GM23338 (cell line): ENCODE measurements at regions not wholly inside any gene's neighbourhood (a gene's known extent, or its start where the extent isn't known, plus 50 kb on each side); places are given as distances from the start of the nearest gene placed in this dataset.

Experiments used
- ATAC-seq: fragments of 200-7000 bp; cut with Tn5 transposase; 3 replicates; pipeline ENCODE4 v1.9.1; 2020
- DNase-seq: peaks from one replicate; pipeline ENCODE4 v3.0.0-alpha.2; 2015; ENCODE audit warnings: low spot score
- H2AFZ ChIP-seq: fragments of 200-600 bp; sonication (generic); 2 replicates; pipeline ENCODE4 v1.8.0; 2016; ENCODE audit warnings: antibody characterized with exemption, mild to moderate bottlenecking, moderate library complexity
- H3F3A ChIP-seq: fragments of 200-600 bp; sonication (generic); replicated peaks from 2 replicates; pipeline ENCODE4 v1.8.0; 2017; ENCODE audit warnings: antibody characterized with exemption, mixed run types, low read depth
- H3K27ac ChIP-seq: fragments of 200-600 bp; sonication (generic); 2 replicates; pipeline ENCODE4 v1.6.1; 2016; ENCODE audit warnings: low read depth
- H3K27me3 ChIP-seq: fragments of 200-600 bp; sonication (generic); 2 replicates; pipeline ENCODE4 v1.8.0; 2016; ENCODE audit warnings: mild to moderate bottlenecking, mixed run types, moderate library complexity; ENCODE audit not compliant: insufficient read depth
- H3K36me3 ChIP-seq: fragments of 200-600 bp; sonication (generic); 2 replicates; pipeline ENCODE4 v1.8.0; 2016; ENCODE audit warnings: mild to moderate bottlenecking; ENCODE audit not compliant: insufficient read depth
- H3K4me1 ChIP-seq: fragments of 200-600 bp; sonication (generic); 2 replicates; pipeline ENCODE4 v1.8.0; 2016; ENCODE audit warnings: mild to moderate bottlenecking, moderate library complexity; ENCODE audit not compliant: insufficient read depth
- H3K4me2 ChIP-seq: fragments of 200-600 bp; sonication (generic); 2 replicates; pipeline ENCODE4 v1.7.1; 2017; ENCODE audit warnings: mixed run types
- H3K4me3 ChIP-seq: fragments of 200-600 bp; sonication (generic); 2 replicates; pipeline ENCODE4 v1.6.1; 2016; ENCODE audit warnings: mixed run types
- H3K79me2 ChIP-seq: fragments of 200-600 bp; sonication (generic); replicated peaks from 2 replicates; pipeline ENCODE4 v1.8.0; 2017; ENCODE audit warnings: mild to moderate bottlenecking; ENCODE audit not compliant: insufficient read depth
- H3K9me2 ChIP-seq: fragments of 200-600 bp; sonication (generic); 2 replicates; pipeline ENCODE4 v1.8.0; 2017; ENCODE audit not compliant: insufficient read depth
- H4K20me1 ChIP-seq: fragments of 200-600 bp; sonication (generic); replicated peaks from 2 replicates; pipeline ENCODE4 v1.8.0; 2017; ENCODE audit warnings: mild to moderate bottlenecking; ENCODE audit not compliant: insufficient read depth
- H3K27ac Mint-ChIP-seq: 2 replicates; pipeline ENCODE4 v1.8.0; 2020; ENCODE audit warnings: inconsistent platforms, mild to moderate bottlenecking, moderate library complexity, mixed read lengths
- H3K27me3 Mint-ChIP-seq: 3 replicates; pipeline ENCODE4 v1.8.0; 2022; ENCODE audit warnings: low read depth, mild to moderate bottlenecking, moderate library complexity, mixed read lengths, inconsistent platforms; ENCODE audit not compliant: insufficient read depth, poor library complexity
- H3K36me3 Mint-ChIP-seq: 3 replicates; pipeline ENCODE4 v1.8.0; 2021; ENCODE audit warnings: low read depth, mild to moderate bottlenecking, inconsistent platforms, moderate library complexity, mixed read lengths
- H3K4me1 Mint-ChIP-seq: 3 replicates; pipeline ENCODE4 v1.8.0; 2020; ENCODE audit warnings: mild to moderate bottlenecking, inconsistent platforms, mixed read lengths
- H3K4me3 Mint-ChIP-seq: 3 replicates; pipeline ENCODE4 v1.8.0; 2021; ENCODE audit warnings: moderate library complexity, mild to moderate bottlenecking, inconsistent platforms, mixed read lengths
- H3K9me3 Mint-ChIP-seq: 3 replicates; pipeline ENCODE4 v1.8.0; 2020; ENCODE audit warnings: moderate library complexity, mild to moderate bottlenecking, inconsistent platforms, mixed read lengths
- CREB1 ChIP-seq: fragments of 250-450 bp; sonication (Bioruptor Pico); IDR thresholded peaks from 2 replicates; pipeline ENCODE4 v1.5.0; 2020; ENCODE audit warnings: low read depth, mild to moderate bottlenecking, moderate library complexity
- EZH2phosphoT487 ChIP-seq: fragments of 200-600 bp; sonication (generic); IDR thresholded peaks from one replicate; pipeline ENCODE4 v1.8.1; 2018; ENCODE audit warnings: antibody characterized with exemption; ENCODE audit not compliant: unreplicated experiment
- JUNB ChIP-seq: IDR thresholded peaks from one replicate; pipeline ENCODE4 v1.6.1; 2016; ENCODE audit warnings: antibody characterized with exemption; ENCODE audit not compliant: unreplicated experiment
- NANOG ChIP-seq: IDR thresholded peaks from 2 replicates; pipeline ENCODE4 v1.6.1; 2016; ENCODE audit warnings: antibody characterized with exemption, borderline replicate concordance
- POLR2AphosphoS5 ChIP-seq: IDR thresholded peaks from 2 replicates; pipeline ENCODE4 v1.6.1; 2016; ENCODE audit warnings: antibody characterized with exemption, low read depth
- ZNF114 ChIP-seq: fragments of 250-450 bp; sonication (Bioruptor Pico); IDR thresholded peaks from 2 replicates; pipeline ENCODE4 v1.5.0; 2020; ENCODE audit warnings: mild to moderate bottlenecking, moderate library complexity
- ZNF331 ChIP-seq: fragments of 250-450 bp; sonication (Bioruptor Pico); IDR thresholded peaks from 2 replicates; pipeline ENCODE4 v1.5.0; 2020; ENCODE audit warnings: low read depth, mild to moderate bottlenecking, moderate library complexity
- TF ChIP-seq, protein P1 (sequence below): IDR thresholded peaks from 2 replicates; pipeline ENCODE4 v1.6.1; 2016; ENCODE audit warnings: antibody characterized with exemption
- TF ChIP-seq, protein P2 (sequence below): IDR thresholded peaks from one replicate; pipeline ENCODE4 v1.6.1; 2018; ENCODE audit warnings: antibody characterized with exemption; ENCODE audit not compliant: unreplicated experiment
- TF ChIP-seq, protein P3 (sequence below), 2 experiments: fragments of 200-600 bp in 1 of 2; sonication (generic) in 1 of 2; conservative IDR thresholded peaks; 2 replicates each; pipeline versions ENCODE4 v1.5.1 to v1.6.1; 2016 to 2017; ENCODE audit warnings: antibody characterized with exemption in 2 of 2, low read depth in 2 of 2, mild to moderate bottlenecking in 2 of 2, moderate library complexity in 1 of 2

DNA sequence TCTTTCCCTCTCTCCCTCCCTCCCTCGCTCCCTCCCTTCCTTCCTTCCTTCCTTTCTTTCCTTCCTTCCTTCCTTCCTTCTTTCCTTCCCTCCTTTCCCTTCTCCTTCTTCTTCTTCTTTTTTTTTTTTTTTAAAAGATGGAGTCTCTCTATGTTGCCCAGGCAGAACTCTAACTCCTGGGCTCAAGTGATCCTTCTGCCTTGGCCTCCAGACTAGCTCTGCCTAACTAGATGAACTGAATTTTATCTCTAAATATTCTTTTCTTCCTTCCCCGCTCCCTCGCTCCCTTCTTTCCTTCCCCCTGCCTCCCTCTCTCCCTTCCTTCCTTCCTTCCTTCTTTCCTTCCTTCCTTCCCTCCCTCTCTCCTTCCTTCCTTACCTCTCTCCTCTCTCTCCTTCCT, 170.5 kb upstream of the LHX5 start (continued):
- no peak for TF ChIP-seq NANOG

DNA sequence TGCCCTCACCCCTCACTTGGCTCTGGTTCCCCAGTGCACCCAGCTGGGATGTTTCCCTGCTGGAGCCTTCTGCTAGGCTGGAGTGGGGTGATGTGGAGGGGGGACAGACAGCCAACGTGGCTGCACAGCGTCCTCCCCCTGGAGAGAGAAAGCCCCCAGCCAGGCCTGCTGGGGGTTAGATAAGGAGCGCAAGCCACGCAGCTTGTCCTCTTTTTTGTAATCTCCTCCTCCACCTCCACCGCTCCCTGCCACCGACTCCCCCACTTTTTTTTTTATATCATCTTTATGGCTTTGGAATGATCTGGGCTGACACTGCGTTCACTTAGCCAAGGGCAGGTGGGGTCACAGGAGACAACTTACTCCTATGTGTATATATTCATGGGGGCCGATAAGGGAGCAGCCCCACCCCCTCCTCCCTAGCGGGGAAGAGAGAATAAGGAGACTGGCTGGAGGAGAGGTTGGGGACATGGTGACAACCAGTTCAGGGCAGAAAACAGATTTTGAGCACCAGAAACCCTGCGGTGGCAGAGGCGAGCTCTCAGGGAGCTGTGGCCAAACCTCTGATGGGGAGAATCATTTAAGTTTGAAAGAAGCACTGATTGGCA, 169.9 kb upstream of the LHX5 start:
- H3K4me1 ChIP-seq: peaks cover 10% of the 10 kb centered on the region
- H3K27ac ChIP-seq: no peak overlapping the region
- H3K9me2 ChIP-seq: no peaks in the 10 kb centered on the region
- Mint-ChIP-seq H3K27ac (no peak overlapping the region), H3K4me1 (peaks cover 22% of the 10 kb centered on the region), H3K4me3 (no peak overlapping the region), H3K9me3 (no peaks in the 10 kb centered on the region; the same call in 1 of the 3 replicates), H3K36me3 (no peaks in the 10 kb centered on the region; the same call in 2 of the 3 replicates), H3K27me3 (peaks cover 33% of the 10 kb centered on the region)
- TF ChIP-seq, protein P1, sequence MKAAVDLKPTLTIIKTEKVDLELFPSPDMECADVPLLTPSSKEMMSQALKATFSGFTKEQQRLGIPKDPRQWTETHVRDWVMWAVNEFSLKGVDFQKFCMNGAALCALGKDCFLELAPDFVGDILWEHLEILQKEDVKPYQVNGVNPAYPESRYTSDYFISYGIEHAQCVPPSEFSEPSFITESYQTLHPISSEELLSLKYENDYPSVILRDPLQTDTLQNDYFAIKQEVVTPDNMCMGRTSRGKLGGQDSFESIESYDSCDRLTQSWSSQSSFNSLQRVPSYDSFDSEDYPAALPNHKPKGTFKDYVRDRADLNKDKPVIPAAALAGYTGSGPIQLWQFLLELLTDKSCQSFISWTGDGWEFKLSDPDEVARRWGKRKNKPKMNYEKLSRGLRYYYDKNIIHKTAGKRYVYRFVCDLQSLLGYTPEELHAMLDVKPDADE: no peak
- TF ChIP-seq, protein P2, sequence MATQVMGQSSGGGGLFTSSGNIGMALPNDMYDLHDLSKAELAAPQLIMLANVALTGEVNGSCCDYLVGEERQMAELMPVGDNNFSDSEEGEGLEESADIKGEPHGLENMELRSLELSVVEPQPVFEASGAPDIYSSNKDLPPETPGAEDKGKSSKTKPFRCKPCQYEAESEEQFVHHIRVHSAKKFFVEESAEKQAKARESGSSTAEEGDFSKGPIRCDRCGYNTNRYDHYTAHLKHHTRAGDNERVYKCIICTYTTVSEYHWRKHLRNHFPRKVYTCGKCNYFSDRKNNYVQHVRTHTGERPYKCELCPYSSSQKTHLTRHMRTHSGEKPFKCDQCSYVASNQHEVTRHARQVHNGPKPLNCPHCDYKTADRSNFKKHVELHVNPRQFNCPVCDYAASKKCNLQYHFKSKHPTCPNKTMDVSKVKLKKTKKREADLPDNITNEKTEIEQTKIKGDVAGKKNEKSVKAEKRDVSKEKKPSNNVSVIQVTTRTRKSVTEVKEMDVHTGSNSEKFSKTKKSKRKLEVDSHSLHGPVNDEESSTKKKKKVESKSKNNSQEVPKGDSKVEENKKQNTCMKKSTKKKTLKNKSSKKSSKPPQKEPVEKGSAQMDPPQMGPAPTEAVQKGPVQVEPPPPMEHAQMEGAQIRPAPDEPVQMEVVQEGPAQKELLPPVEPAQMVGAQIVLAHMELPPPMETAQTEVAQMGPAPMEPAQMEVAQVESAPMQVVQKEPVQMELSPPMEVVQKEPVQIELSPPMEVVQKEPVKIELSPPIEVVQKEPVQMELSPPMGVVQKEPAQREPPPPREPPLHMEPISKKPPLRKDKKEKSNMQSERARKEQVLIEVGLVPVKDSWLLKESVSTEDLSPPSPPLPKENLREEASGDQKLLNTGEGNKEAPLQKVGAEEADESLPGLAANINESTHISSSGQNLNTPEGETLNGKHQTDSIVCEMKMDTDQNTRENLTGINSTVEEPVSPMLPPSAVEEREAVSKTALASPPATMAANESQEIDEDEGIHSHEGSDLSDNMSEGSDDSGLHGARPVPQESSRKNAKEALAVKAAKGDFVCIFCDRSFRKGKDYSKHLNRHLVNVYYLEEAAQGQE: no peak
- no peak for TF ChIP-seq JUNB
- no peak for TF ChIP-seq EZH2phosphoT487
- no peak for TF ChIP-seq ZNF114 (CRISPR knock-in tag)
- no peak for TF ChIP-seq POLR2AphosphoS5
- no peak for TF ChIP-seq CREB1 (CRISPR knock-in tag)
- H3K4me2 ChIP-seq: no peak overlapping the region
- H2AFZ ChIP-seq: no peak overlapping the region
- DNase-seq: no peak
- H3K36me3 ChIP-seq: no peaks in the 10 kb centered on the region
- no peak for ATAC-seq
- H4K20me1 ChIP-seq: no peaks in the 10 kb centered on the region
- 0 out of 2 replicates have a peak, but pooled peaks cover 3% of the 10 kb centered on the region for H3F3A ChIP-seq
- H3K27me3 ChIP-seq: no peaks in the 10 kb centered on the region
- H3K4me3 ChIP-seq: no peak overlapping the region
- no peaks in the 10 kb centered on the region for H3K79me2 ChIP-seq

DNA sequence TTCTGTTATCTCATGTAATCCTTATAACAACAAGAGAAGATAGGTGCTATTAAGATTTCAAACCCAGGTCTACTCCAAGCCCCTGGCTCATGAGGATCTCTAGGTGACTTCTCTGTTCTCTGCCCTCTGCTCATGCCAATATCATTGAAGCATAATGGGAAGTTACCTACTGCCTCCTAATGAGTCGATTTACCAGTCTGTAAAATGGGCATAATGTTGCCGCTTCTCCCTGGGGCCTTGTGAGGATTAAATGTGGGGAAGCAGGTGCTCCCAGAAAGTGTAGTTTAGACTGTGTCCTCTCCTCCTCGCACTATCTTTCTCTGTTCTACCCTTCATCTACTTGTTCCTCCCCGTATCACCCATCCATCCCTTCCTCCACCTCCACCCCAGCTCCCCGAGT, 169.2 kb upstream of the LHX5 start:
- H3K4me2 ChIP-seq: no peak overlapping the region
- H3F3A ChIP-seq: 0 out of 2 replicates have a peak, but pooled peaks cover 7% of the 10 kb centered on the region
- H3K36me3 Mint-ChIP-seq: no peaks in the 10 kb centered on the region; the same call in 2 of the 3 replicates
- peaks cover 15% of the 10 kb centered on the region for H3K4me1 ChIP-seq
- H3K79me2 ChIP-seq: no peaks in the 10 kb centered on the region
- no peak for TF ChIP-seq EZH2phosphoT487
- TF ChIP-seq ZNF331 (CRISPR knock-in tag): no peak
- TF ChIP-seq, protein P3, sequence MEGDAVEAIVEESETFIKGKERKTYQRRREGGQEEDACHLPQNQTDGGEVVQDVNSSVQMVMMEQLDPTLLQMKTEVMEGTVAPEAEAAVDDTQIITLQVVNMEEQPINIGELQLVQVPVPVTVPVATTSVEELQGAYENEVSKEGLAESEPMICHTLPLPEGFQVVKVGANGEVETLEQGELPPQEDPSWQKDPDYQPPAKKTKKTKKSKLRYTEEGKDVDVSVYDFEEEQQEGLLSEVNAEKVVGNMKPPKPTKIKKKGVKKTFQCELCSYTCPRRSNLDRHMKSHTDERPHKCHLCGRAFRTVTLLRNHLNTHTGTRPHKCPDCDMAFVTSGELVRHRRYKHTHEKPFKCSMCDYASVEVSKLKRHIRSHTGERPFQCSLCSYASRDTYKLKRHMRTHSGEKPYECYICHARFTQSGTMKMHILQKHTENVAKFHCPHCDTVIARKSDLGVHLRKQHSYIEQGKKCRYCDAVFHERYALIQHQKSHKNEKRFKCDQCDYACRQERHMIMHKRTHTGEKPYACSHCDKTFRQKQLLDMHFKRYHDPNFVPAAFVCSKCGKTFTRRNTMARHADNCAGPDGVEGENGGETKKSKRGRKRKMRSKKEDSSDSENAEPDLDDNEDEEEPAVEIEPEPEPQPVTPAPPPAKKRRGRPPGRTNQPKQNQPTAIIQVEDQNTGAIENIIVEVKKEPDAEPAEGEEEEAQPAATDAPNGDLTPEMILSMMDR (conservative IDR thresholded peaks at IDR 0.05; ENCODE audit: low read depth in 2 of 2): no peak
- TF ChIP-seq, protein P2: no peak
- TF ChIP-seq NANOG: no peak
- TF ChIP-seq, protein P1: no peak
- TF ChIP-seq JUNB: no peak
- H3K27me3 Mint-ChIP-seq: peaks cover 34% of the 10 kb centered on the region
- H4K20me1 ChIP-seq: no peaks in the 10 kb centered on the region
- H3K4me1 Mint-ChIP-seq: peaks cover 28% of the 10 kb centered on the region
- no peaks in the 10 kb centered on the region; the same call in 1 of the 3 replicates for H3K9me3 Mint-ChIP-seq
- no peaks in the 10 kb centered on the region for H3K27me3 ChIP-seq
- H3K9me2 ChIP-seq: no peaks in the 10 kb centered on the region
- DNase-seq (no peak), ATAC-seq (no peak)
- no peak overlapping the region for H2AFZ ChIP-seq
- no peak overlapping the region for H3K27ac Mint-ChIP-seq
- no peak overlapping the region for H3K4me3 Mint-ChIP-seq
- H3K27ac ChIP-seq: no peak overlapping the region
- H3K36me3 ChIP-seq: no peaks in the 10 kb centered on the region
- H3K4me3 ChIP-seq: no peak overlapping the region
